Body of pancreas (tissue), 4 donors: ENCODE measurements at regions not wholly inside any gene's neighbourhood (a gene's known extent, or its start where the extent isn't known, plus 50 kb on each side); places are given as distances from the start of the nearest gene placed in this dataset.
"Not testable (repeated sequence)": the region's sequence is repeated elsewhere in the genome, so short reads cannot be mapped to it uniquely, and the experiment has no call there.

ENCODE experiments used
- ATAC-seq: fragments of 150-250 bp; one replicate; pipeline ENCODE4 v1.9.1; 2016
- DNase-seq, 4 donors: peaks; one replicate each; pipeline ENCODE4 v3.0.0-alpha.2; 2019
- H3K27ac ChIP-seq, 4 donors: fragments of 200-600 bp; sonication (generic); 1 replicate in 3 of 4; 2 replicates in 1 of 4; pipeline versions ENCODE4 v1.5.1 to v1.6.1; 2016 to 2019; ENCODE audit warnings: mild to moderate bottlenecking in 1 of 4, mixed read lengths in 1 of 4, moderate library complexity in 1 of 4
- H3K27me3 ChIP-seq, 2 donors: fragments of 200-600 bp; sonication (generic); one replicate each; pipeline ENCODE4 v1.6.0; 2016; ENCODE audit warnings: mild to moderate bottlenecking in 1 of 2
- H3K36me3 ChIP-seq, 2 donors: fragments of 200-600 bp; sonication (generic); replicated peaks in 1 of 2; 2 replicates each; pipeline ENCODE4 v1.5.1; 2016; ENCODE audit warnings: low read depth in 2 of 2; ENCODE audit not compliant: insufficient read depth in 1 of 2
- H3K4me1 ChIP-seq: fragments of 200-600 bp; sonication (generic); one replicate; pipeline ENCODE4 v1.6.0; 2016
- H3K4me3 ChIP-seq, 2 donors: fragments of 200-600 bp; sonication (generic); 1 replicate in 1 of 2; 2 replicates in 1 of 2; pipeline ENCODE4 v1.5.1; 2016 to 2019
- H3K9me3 ChIP-seq, 3 donors: fragments of 200-600 bp; sonication (generic); 1 replicate in 2 of 3; 2 replicates in 1 of 3; pipeline ENCODE4 v1.5.1; 2016
- CTCF ChIP-seq, 7 experiments: fragments of 450-650 bp in 4 of 7; fragments of 200-600 bp in 3 of 7; sonication (generic) in 3 of 7; IDR thresholded peaks; one replicate each; pipeline ENCODE4 v1.5.1; 2016 to 2019; ENCODE audit warnings: antibody characterized with exemption in 7 of 7
- WGBS, 2 donors: methylation state at CpG; one replicate each; pipeline ENCODE4 v1.1.5; 2017; 5-methylcytosine and 5-hydroxymethylcytosine counted together
- intact Hi-C: fragments of 100-400 bp; cut with DNase I; formaldehyde crosslinking; loops from one replicate; pipeline ENCODE4 v1.15.1; 2023

- H3K27me3 ChIP-seq, ATAC-seq, H3K27ac ChIP-seq, intact Hi-C loops, H3K4me3 ChIP-seq, H3K4me1 ChIP-seq, H3K36me3 ChIP-seq, H3K9me3 ChIP-seq: not testable (repeated sequence)
- peak in 1 of 7 experiments; percentile 10 for TF ChIP-seq CTCF (IDR thresholded peaks at IDR 0.05)
- peak in 2 of 4 donors; percentile 11 to 46 for DNase-seq
- whole genome bisulfite sequencing, 2 donors = 74 to 75% methylated on average over 5 to 6 of the region's 11 CpGs
Observed at GRCh38 chr1:206384029-206384807, 86.1 kb upstream of the IKBKE start.

GRCh38 chr1:206384891-206385290, 85.4 kb upstream of the IKBKE start:
- H3K36me3 ChIP-seq, H3K9me3 ChIP-seq, ATAC-seq, H3K27ac ChIP-seq, DNase-seq, intact Hi-C loops, H3K4me1 ChIP-seq, H3K4me3 ChIP-seq, H3K27me3 ChIP-seq: not testable (repeated sequence)
- WGBS, 2 donors = 94 to 100% methylated on average over 1 of the region's 1 CpG

- H3K4me1 ChIP-seq, H3K9me3 ChIP-seq, H3K4me3 ChIP-seq, intact Hi-C loops, ATAC-seq, H3K36me3 ChIP-seq, H3K27me3 ChIP-seq, DNase-seq, H3K27ac ChIP-seq: not testable (repeated sequence)
- no CpG with 5 or more reads among the region's 5 CpGs for WGBS, 2 donors
Observed at GRCh38 chr1:206387631-206388030, 82.6 kb upstream of the IKBKE start.

GRCh38 chr1:206391903-206392302, 78.4 kb upstream of the IKBKE start:
- ATAC-seq, H3K36me3 ChIP-seq, intact Hi-C loops, H3K4me3 ChIP-seq, DNase-seq, H3K27ac ChIP-seq, H3K9me3 ChIP-seq, H3K4me1 ChIP-seq, H3K27me3 ChIP-seq: not testable (repeated sequence)
- WGBS, 2 donors = 91 to 100% methylated on average over 1 of the region's 2 CpGs

- ATAC-seq, H3K27ac ChIP-seq, H3K9me3 ChIP-seq, H3K4me3 ChIP-seq, H3K36me3 ChIP-seq, H3K4me1 ChIP-seq, intact Hi-C loops, H3K27me3 ChIP-seq, DNase-seq: not testable (repeated sequence)
- WGBS, 2 donors = 70 to 86% methylated on average over 3 to 4 of the region's 6 CpGs
Observed at GRCh38 chr1:206397501-206397900, 72.8 kb upstream of the IKBKE start.

- ATAC-seq, H3K4me3 ChIP-seq, intact Hi-C loops, H3K36me3 ChIP-seq, H3K27me3 ChIP-seq, H3K4me1 ChIP-seq, H3K27ac ChIP-seq, H3K9me3 ChIP-seq, DNase-seq: not testable (repeated sequence)
- WGBS, 2 donors = 80 to 100% methylated on average over 1 to 3 of the region's 3 CpGs
Observed at GRCh38 chr1:206398261-206398660, 72.0 kb upstream of the IKBKE start.

- 71% methylated on average over 1 of the region's 5 CpGs; no CpG with 5 or more reads in 1 of the 2 donors for WGBS, 2 donors
- H3K4me1 ChIP-seq, intact Hi-C loops, H3K4me3 ChIP-seq, H3K27me3 ChIP-seq, H3K36me3 ChIP-seq, H3K9me3 ChIP-seq: not testable (repeated sequence)
- peak overlapping the region in 1 of 4 donors; percentile 55 for H3K27ac ChIP-seq
- peak; percentile 16 to 56 (median 34) for DNase-seq
- peak; percentile 88 for ATAC-seq
Observed at GRCh38 chr1:206403612-206404307, 66.5 kb upstream of the IKBKE start.

GRCh38 chr1:206404309-206405027, 65.8 kb upstream of the IKBKE start:
- WGBS, 2 donors = 73% methylated on average over 5 of the region's 8 CpGs; no CpG with 5 or more reads in 1 of the 2 donors
- H3K4me1 ChIP-seq, DNase-seq, H3K36me3 ChIP-seq, intact Hi-C loops, H3K27me3 ChIP-seq, H3K9me3 ChIP-seq, H3K4me3 ChIP-seq, ATAC-seq: not testable (repeated sequence)
- peak overlapping the region in 1 of 4 donors; percentile 55 for H3K27ac ChIP-seq

GRCh38 chr1:206405282-206405681, 65.0 kb upstream of the IKBKE start:
- WGBS, 2 donors = no CpG with 5 or more reads among the region's 7 CpGs
- H3K4me3 ChIP-seq, ATAC-seq, H3K27me3 ChIP-seq, DNase-seq, H3K36me3 ChIP-seq, intact Hi-C loops, H3K9me3 ChIP-seq, H3K27ac ChIP-seq, H3K4me1 ChIP-seq: not testable (repeated sequence)

- H3K4me1 ChIP-seq, H3K27ac ChIP-seq, intact Hi-C loops, ATAC-seq, H3K4me3 ChIP-seq, H3K9me3 ChIP-seq, DNase-seq, H3K36me3 ChIP-seq, H3K27me3 ChIP-seq: not testable (repeated sequence)
- WGBS, 2 donors = 91 to 98% methylated on average over 2 of the region's 6 CpGs
Observed at GRCh38 chr1:206408371-206409288, 61.6 kb upstream of the IKBKE start.
